ENCODE measurements at regions not wholly inside any gene's neighbourhood (a gene's known extent, or its start where the extent isn't known, plus 50 kb on each side); places are given as distances from the start of the nearest gene placed in this dataset.
A peak's percentile ranks its signal among the peaks of the same experiment; 100 is the strongest.

- DNase-seq (ENCODE audit: low read depth) = peak; percentile 28
- TF ChIP-seq CTCF (IDR thresholded peaks at IDR 0.05; ENCODE audit: insufficient read depth, low read length) = no peak
- no peak overlapping the region for H3K4me3 ChIP-seq (ENCODE audit: low read depth, low read length)
Observed at GRCh38 chr4:156132196-156132595, 178.5 kb upstream of the CTSO start.

GRCh38 chr4:156128616-156129015 lies 174.9 kb upstream of the CTSO start:
- H3K4me3 ChIP-seq (ENCODE audit: low read depth, low read length) = no peak overlapping the region
- no peak for DNase-seq (ENCODE audit: low read depth)
- no peak for TF ChIP-seq CTCF (IDR thresholded peaks at IDR 0.05; ENCODE audit: insufficient read depth, low read length)

DNA sequence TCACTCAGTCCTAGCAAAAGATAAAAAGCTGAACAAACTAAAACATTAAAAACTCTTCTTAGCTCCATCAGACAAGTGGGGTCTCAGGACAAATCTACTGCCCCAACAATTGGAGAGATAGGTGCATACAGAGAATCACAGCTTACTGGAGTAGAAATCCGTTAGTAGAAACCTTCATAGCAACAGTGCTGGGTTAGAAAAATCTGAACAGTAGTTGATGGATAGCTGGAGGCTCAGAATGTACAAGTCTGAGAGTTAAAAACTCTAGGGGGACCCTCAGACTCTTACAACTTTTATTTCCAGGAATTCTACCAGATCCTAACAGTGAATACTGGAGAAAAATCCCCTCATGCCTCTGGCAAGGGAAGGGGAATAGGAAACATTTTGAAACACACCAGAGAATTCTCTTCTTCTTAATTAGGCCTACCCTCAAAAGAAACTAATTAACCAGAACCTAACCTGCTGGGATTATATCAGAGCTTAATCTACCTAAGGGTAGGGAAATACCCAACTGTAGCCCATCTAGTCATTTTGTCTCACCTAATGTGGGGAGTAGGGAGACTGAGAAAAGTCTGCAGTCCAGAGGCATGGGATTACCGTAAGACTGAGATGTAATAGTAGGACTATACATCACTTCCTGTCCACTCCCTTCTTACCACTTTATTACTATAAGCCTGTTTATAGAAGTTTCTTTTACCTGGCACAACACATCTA lies 165.0 kb upstream of the CTSO start:
- no peak for DNase-seq (ENCODE audit: low read depth)
- H3K4me3 ChIP-seq (ENCODE audit: low read depth, low read length) = no peak overlapping the region
- no peak for TF ChIP-seq CTCF (IDR thresholded peaks at IDR 0.05; ENCODE audit: insufficient read depth, low read length)

DNA sequence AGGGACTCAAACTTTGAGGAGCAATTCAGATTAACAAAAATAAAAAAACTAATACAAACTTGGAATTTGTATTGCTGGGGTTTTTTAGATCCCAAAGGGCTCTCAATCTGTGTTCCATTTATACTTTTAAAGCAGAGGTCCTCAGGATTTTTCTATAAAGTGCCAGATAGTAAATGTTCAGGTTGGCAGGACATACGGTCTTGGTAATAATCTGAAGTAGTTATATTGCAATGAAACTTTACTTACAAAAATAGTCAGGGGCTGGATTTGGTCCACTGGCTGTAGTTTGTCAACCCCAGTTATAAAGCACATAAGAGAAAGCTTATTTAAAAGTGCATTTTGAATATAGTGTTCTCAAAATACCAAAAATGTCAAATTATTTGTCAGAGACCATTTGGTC lies 164.1 kb upstream of the CTSO start:
- no peak for DNase-seq (ENCODE audit: low read depth)
- TF ChIP-seq CTCF (IDR thresholded peaks at IDR 0.05; ENCODE audit: insufficient read depth, low read length) = no peak
- H3K4me3 ChIP-seq (ENCODE audit: low read depth, low read length) = no peak overlapping the region

- no peak overlapping the region for H3K4me3 ChIP-seq (ENCODE audit: low read depth, low read length)
- no peak for TF ChIP-seq CTCF (IDR thresholded peaks at IDR 0.05; ENCODE audit: insufficient read depth, low read length)
- no peak for DNase-seq (ENCODE audit: low read depth)
Observed at GRCh38 chr4:156116991-156117390, 163.3 kb upstream of the CTSO start.

GRCh38 chr4:156113138-156113765 lies 159.6 kb upstream of the CTSO start:
- H3K4me3 ChIP-seq (ENCODE audit: low read depth, low read length) = no peak overlapping the region
- peak; percentile 9 for TF ChIP-seq CTCF (IDR thresholded peaks at IDR 0.05; ENCODE audit: insufficient read depth, low read length)
- DNase-seq (ENCODE audit: low read depth) = no peak
